DLD1 (cell line): ENCODE measurements at regions not wholly inside any gene's neighbourhood (a gene's known extent, or its start where the extent isn't known, plus 50 kb on each side); places are given as distances from the start of the nearest gene placed in this dataset.

Source experiments
- in situ Hi-C: cut with HindIII; loops from 2 replicates; pipeline ENCODE4 v1.10.0; 2017; ENCODE audit warnings: low sequenced_read_pairs

DNA sequence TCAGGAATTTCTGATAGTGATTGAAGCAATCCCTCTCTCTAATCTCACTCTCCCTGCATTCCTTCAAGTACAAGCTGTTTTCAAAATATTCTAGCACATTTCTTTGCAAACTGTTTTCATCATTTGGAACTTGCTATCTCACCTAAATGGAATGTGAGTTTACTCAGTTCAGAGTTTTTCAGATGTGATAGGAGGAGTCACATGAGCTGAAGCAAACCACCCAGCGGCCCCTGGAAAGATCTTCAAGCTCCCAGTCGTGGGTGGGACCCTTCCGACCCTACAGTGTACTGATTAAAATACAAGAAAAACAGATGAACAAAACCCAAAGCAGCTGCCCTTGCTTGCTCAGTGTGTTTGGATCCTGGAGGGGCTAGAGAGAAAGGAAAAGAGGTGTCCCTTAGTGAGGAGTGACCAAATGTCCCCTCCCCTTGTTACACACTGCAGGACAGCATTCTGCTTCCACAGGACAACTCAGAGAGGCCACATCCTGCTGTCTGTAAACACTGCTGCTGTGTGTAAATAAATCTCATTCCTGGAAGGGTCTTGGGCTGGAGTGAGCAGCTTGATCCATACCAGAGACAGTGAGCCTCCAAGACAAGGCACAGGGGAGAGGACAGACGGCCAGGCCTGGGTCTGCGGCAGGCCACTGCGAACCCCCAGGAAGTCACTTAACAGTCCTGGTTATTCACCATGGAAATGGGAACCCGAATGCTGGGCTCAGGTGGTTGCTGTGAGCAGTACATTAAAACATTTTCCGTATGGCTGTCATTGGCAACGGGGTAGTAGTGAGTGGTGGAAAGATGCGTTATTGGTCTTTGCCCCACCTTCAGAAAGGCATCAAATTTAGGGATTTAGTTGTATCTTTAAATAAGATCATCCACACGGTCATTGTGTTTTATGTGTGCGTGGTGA, 229.2 kb downstream of the RHOU start:
- in situ Hi-C loops, result no loop called here

DNA sequence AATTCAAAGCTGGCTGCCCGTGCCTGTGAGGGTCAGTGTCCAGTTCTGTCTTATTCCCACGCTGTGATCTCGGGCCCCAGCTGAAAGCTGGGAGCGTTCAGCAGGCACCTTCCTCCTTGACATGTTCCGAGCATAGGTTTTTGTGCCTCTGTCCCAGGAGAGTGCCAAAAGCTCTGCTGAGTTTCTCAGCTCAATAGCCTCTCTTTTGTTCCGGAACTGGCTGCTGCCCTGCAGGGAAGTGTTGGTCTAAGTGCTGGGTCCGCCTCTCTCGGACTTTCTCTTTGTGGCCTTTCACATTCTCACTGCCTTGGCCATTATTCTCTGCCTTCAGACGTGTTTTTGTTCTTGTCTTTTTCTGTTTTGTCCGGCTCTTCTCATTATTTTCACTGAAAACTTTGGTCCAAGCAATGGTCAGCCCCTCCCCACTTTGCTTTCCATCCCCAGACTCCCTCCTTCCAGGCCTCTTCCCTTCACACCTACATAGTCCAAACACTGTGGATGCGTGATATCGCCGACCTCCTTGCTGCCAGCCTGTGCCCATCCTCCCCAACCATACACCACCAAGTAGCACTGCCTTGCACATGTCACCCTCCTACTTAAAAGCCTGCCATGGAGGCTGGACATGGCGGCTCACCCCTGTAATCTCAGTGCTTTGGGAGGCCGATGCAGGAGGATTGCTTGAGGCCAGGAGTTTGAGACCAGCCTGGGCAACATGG, 233.8 kb downstream of the RHOU start:
- in situ Hi-C loops, result no loop called here

DNA sequence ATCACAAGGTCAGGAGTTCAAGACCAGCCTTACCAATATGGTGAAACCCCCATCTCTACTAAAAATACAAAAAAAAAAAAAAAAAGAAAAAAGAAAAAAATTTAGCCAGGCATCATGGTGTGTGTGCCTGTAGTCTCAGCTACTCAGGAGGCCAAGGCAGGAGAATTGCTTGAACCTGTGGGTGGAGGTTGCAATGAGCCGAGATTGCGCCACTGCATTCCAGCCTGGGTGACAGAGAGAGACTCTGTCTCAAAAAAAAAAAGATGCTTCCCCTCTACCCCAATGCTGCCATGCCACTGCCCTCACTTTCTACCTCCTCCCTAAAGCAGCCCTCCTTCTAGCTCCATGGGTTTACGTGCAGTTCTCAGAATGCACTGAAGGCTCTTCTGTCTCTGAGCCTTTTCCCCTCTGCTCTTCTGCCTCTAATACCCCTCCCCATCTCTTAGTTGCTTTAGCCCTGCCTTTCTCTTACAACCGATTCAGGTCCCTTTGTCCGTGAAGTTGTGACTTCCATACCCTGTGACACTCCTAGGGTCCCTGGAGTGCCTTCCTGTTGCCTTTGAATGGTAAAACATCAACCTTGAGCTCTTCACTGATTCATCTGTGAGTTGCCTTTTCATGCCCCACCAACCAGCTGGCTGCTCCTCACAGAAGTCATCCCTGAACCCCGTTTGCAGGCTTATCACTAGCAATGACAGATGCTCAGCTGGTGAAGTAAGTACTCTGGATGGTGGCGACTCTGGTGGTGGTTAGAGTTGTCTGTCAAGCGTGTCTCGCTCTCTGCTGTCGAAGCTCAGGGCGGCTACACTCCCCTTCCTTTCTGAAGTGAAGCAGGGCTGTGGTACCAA, 234.9 kb downstream of the RHOU start:
- in situ Hi-C loops, result no loop called here

DNA sequence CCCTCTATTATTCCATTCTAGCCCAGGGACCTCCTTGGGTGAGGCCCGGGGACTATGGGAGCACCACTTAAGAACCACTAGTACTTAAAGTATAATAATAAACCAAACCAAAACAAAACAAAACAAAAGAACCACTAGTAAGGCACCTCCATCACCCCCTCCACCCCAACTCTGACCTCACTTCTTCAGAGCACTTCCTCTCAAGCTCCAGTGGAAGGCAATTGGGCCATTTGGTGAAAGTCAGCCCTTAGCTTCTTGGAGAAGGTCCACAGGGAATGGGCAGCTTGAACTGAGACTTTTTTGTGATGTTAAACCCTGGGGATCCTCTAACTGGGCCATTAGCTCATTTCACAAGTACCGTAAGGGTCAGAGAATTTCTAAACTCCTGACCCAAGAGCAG, 237.3 kb downstream of the RHOU start:
- in situ Hi-C loops, result no loop called here

DNA sequence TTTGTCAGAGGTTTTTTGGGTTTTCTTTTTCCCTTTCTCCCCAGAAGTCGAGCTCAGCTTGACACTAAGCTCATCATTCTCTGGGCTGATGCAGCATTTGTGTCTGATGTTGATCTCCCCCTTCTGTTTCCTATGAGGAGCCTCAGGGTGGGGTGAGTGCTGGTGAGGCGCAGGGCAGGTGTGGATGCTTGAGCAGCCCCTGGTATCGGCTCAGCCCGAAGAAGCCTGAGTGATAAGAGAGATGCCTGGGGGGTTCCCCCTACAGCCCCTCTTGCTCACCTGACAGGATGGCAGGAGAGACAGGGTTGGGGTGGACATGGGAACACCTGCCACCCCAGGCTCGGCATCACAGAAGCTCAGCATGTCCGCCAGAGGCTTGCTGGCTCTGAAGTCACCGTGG, 239.0 kb downstream of the RHOU start:
- in situ Hi-C loops, result no loop called here

DNA sequence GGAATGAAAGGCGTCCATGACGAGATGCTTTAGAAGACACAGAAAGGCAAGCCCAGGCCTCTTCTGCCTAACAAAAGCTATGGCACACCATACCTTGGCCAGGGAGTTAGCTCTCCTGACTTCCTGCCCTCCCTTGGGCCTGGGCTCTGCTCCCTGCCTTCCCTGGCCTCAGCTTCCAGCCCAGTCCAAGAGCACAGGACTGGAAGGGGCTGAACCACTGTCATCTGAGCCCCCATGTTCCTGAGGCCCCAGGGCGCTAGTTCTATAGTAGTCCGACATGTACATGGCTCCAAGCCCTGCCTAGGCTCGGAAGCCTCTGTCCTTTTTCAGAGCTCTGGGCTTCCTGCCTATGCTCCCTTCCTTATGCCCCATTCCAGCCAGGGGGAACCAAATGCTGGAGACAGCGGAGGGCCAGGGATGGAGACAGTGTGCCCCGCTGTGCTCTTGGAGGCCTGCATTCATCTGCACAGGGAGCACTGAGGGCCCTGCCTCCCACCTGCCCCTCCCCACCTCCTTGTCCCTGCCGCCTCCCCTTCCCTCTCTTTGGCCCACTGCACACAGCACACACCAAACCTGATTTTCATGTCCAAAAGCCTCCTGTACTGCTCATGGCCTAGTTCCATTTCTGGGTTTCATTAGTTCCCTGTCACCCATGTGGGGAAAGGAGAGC, 240.1 kb downstream of the RHOU start:
- in situ Hi-C loops, result no loop called here

DNA sequence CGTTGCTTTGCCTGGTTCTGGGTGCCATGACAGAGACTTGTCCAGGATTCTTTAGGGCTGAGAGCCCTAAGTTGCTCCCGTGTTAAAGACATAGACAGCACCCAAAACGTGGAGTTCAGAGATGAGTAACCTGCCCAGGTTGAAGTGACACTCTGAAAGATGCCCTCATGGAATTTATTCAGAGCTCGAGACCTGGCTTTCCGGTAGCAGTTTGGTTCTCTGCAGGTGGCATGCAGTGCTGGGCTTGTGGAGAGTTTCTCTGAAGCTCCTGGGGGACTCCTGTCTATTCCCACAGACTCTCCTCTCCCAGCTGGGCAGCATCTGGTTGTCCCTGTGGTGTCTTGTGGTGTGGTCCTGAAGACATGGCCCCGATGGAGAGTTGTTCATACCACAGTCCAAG, 241.0 kb downstream of the RHOU start:
- in situ Hi-C loops, result no loop called here

DNA sequence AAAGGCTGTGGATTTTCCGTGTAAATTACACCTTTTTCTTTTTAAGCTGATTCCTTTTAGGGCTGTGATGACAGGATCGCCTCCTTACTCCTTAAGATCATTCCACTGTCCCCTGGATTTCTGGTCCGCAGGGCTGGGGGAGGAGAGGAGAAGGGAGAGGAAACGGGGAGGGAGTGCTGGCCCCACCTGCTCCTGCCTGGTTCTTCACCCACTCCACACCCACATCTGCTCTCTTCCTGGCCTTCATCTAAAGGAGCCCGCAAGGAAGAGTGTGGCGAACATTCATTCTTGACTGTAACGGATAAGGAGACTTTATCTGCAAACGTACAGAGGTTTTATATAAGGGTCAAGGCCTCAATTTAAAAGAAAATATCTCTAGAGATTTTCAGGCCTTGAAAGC, 242.0 kb downstream of the RHOU start:
- in situ Hi-C loops, result no loop called here

DNA sequence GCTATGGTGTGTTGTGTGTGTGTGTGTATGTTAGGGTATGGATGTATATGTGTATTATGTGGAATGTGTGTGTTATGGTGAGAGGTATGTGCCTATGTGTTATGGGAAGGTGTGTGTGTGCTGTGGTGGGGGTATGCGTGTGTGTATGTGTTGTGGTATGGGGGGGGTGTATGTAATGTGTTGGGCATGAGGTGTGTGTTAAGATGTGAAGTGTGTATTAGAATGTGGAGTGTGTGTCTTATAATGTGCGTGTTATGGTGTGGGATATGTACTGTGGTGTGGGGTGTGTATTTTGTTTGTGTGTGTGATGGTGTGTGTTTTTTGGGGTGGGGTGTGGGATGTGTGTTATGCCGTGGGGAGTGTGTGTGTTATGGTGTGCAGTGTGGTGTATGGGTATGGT, 242.5 kb downstream of the RHOU start:
- in situ Hi-C loops, result no loop called here

DNA sequence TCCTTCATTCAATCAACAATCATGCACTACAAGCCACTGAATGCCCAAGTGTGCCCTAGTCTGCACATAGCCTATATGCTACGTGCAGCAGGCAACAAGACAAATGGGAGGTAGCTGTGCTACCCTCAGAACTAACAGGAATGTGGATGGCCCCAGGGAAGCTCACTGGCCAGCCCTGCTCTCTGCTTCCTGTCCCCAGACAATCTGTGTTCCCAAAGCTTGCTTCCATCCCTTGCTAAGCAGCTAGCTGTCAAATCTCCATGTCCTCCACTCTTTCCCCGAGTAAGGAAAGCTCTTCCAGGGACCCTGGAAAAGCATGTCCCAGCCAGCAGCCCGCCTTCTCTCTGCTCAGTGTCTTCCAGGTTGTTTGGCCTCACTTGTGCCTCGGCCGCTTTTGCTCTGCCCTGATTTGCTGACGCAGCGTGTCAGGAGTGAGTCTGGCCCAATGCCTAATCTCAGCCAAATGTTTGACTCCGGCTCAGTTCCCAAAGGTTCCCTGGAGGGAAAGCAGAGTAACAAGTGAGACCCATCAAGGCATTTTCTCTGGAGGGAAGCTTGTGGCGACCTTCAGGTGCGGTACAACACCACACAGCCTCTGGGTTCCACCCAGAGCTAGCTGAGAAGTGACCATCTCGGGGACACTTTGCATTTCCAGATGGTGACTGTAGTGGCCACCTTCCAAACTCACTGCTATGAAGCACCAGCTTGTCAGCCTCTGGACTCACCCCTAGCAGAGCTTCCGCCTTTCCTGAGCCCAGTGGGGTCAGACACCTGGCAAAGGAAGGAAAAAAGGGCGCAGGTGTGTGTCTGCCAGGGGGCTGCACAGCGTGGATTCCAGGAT, 243.4 kb downstream of the RHOU start:
- in situ Hi-C loops, result no loop called here

DNA sequence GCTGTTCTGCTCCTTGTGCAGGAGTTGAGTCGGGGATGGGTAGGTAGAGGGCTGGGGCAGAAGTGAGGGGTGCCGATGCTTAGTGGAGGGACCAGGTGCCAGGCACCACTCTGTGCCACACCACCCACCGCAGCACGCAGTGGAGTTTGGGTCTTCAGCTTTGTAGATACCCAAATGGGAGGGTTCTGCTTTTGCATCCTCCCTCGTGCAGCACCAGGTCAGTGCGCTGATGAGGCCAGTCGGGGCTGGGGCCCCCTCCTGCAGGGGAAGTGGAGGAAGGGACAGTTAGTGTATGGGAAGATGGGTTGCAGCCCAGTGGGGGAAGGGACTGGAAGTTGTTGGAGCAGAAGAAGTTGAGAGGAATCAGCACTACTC, 244.0 kb downstream of the RHOU start:
- in situ Hi-C loops, result no loop called here

DNA sequence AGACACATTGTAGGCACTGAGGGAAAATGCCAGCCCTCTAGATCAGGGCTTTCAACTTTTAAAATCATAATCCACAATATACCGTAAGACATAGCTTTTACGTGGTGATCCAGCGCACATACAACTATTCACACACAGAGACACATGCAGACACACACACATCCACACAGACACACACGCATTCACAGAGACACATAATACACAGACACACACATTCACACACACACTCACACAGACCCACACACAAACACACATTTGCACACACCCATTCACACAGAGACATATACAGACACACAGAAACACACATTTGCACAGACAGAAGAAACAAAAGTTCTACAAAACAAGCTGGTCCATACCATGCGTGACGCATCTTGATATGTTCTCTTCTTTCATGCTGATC, 244.5 kb downstream of the RHOU start:
- in situ Hi-C loops, result no loop called here

DNA sequence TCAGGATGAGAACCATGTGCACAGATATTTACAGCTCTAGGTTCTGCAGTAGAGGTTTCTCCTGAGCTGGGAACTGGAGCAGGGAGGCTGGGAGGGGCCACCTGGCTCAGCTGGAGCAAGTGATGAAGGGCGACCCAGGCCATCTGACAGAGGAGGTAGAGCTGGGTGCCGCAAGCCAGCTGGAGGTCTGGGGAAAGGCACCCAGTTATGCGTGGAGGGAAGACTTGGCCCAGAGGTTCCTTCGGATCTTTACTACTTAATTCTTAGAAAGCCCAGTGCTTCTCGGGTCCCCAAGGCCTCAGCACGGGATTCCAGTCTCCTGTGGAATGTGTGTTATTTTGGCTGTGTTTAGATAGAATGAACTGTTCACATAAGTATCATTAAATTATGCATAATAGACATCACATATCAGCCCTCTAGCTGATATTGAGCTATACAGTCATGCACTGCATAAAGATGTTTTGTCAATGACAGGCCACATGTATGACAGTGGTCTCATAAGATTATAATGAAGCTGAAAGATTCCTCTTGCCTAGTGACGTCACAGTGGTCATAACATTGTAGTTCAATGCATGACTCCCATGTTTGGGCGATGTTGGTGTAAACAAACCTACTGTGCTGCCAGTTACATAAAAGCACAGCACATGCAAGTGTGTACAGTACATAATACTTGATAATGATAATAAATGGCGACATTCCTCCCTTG, 245.1 kb downstream of the RHOU start:
- in situ Hi-C loops, result no loop called here

DNA sequence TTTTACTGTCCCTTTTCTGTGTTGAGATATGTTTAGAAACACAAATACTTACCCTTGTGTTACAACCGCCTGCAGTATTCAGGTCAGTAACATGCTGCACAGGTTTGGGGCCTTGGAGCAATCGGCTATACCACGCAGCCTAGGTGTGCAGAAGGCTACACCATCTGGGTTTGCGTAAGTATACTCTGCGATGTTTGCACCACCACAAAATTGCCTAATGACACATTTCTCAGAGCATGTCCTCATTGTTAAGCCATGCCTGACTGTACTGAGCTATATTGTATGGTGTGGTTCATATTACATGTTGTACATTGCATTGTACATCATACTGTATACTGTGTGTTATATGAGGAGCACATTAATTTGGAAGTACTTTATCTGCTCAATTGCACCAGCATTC, 247.4 kb downstream of the RHOU start:
- in situ Hi-C loops, result no loop called here

DNA sequence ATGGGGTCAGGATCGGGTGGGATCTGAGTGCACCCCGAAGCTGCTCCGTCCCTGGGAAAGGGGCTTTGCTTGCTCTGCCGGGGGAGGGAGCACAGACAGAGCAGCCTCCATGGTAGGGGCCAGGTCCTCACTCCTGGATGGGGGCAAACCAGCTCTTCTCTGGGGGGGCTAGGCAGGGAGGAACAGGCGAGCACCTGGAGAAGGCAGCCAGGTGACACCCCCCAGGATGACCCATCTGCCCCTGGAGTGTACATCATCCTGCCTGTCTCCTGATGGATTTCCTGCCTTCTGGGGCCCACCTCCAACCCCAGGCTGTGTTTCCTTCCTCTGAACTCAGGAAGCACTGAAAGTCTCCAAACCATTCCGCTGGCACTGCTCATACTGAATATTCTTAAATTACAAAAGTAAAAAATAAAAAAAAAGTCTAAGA, 248.0 kb downstream of the RHOU start:
- in situ Hi-C loops, result no loop called here

DNA sequence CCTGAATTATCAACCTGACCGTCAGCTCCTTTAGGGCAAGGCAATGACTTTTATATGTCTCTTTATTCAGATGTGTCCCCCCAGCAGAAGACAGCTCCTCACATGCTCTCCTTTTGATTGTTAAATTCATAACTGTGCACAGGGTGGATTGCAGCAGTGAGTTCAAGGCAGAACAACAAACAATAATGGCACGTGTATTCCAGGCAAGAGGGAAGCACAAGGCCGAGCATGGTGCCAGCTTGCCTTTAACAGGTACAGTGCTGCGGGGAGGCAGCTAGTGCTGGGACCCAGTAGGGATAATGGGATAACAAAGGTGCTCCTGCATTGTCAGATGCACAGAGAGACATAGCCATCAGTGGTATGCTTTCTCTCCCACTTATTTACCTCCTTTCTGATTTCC, 248.4 kb downstream of the RHOU start:
- in situ Hi-C loops, result no loop called here

DNA sequence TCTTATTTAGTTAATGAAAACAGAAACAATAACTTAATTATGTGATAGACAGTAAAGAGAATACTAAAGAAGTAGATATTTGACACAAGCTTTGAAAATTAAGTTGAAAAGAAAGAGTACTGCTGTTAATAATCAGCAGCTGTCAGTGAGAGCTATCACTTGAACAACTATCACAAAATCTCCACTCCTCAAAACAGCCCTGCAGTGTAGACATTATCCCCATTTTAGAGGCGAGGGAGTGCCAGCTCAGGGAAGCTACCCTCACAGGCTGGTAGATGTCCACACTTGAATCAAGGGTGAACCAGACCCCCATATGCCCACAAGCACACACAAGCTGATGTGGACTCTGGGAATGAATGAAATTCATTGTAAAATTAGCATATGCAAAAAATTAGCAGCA, 248.8 kb downstream of the RHOU start:
- in situ Hi-C loops, result no loop called here

DNA sequence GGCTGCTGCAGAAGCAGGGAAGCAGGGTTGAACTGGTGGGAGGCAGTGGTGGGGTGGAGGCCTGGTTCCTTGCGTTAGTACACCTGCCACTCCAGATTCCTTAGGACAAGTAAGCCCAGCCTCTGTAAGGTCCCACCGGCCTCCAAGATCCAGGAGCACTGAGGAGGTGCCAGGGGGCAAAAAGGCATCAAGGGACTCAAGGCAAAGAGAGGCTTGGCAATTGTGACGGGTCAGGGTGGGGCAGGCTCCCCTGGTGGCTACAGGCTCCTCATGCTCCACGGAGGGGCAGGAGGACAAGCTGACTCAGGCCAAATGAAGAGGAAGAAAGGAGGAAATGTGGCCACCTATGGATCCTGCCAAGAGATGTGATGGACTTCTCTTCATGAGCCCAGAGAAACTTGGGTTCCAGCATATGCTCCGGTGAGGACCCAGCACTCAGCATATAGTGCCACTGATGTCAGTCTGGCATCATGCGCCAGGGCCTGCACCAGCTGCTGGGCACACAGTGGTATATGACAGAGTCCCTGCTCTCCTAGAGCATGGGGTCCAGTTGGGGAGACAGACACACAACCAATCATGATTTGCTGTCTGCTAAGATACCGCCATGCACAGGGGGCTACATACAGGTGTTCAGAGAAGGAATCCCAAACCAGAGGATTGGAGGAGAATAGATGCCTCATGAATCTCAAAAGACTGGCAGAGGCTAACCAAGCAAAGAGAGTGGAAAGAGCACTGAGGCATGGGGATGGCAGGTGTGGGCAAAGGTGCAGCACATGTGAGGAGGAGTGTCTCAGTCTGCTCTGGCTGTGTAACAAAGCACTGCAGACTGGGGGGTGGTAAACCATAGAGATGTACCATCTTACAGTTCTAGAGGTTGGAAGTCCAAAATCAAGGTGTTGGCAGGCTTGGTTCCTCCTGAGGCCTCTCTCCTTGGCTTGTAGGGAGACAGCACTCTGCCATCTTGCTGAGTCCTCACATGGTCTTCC, 249.7 kb downstream of the RHOU start:
- in situ Hi-C loops, result no loop called here
